WI38 (cell line): ENCODE measurements at regions not wholly inside any gene's neighbourhood (a gene's known extent, or its start where the extent isn't known, plus 50 kb on each side); places are given as distances from the start of the nearest gene placed in this dataset.

Experiments
- H3K4me3 ChIP-seq: 2 replicates; pipeline ENCODE4 v1.5.1; 2011; ENCODE audit warnings: low read depth, mild to moderate bottlenecking, control low read depth, low read length
- CTCF ChIP-seq: IDR thresholded peaks from 2 replicates; pipeline ENCODE4 v1.5.1; 2012; ENCODE audit warnings: low read depth, mild to moderate bottlenecking, control low read depth, low read length

- TF ChIP-seq CTCF: no peak
- no peak overlapping the region for H3K4me3 ChIP-seq
These were observed 324.5 kb downstream of the NUAK1 start for GRCh38 chr12:105814283-105814682.

DNA sequence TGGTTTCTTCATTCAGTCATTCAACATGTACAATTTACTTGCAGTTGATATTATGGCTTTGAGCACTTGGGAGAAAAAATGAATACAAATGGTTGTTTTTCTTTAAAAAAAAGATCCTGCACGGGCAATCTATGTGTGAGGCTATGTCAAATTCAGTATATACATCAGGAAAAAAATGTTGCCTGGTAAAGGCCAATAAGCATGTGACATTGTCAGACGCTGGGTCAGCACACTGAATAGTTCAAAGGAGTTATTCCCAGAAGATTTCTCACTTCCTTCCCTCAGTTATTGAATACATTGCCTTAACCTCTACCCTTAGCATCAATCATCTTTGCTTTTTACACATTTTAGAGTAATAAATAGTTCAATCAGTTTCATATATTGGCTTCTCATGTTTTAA, 319.2 kb downstream of the NUAK1 start:
- TF ChIP-seq CTCF: no peak
- H3K4me3 ChIP-seq: no peak overlapping the region

DNA sequence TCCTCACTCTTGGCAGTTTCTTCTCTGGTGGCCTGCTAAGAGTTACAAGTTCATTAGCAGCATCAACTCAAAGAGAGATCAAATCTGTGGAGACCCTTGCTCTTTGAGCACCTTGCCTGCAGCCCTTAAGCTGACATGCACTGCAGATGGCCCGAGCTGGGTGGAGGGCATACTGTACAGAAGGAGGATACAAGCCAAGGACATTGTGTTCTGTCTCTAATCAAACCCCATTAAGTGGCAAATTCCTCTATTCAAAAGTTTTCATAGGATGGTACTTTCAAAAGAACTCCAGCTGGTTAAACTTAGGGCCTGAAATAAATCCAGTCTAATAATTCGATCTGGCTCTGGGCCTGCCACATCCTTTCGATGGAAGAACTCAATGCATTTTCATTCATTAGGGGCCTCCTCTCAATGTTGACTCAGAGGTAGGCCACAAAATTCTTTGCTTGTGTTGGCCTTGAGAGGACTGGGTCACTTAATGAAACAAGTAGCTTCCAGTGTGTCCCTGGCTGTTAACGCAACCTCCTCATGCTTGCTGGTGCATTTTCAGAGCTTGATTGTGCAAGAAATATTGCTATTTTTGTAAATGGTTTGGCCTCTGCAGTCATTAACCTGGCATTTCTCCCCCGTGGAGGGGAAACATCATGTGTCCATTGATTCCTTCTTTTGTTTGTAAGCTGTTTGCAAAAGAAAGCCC, 318.2 kb downstream of the NUAK1 start:
- H3K4me3 ChIP-seq: no peak overlapping the region
- TF ChIP-seq CTCF: no peak

DNA sequence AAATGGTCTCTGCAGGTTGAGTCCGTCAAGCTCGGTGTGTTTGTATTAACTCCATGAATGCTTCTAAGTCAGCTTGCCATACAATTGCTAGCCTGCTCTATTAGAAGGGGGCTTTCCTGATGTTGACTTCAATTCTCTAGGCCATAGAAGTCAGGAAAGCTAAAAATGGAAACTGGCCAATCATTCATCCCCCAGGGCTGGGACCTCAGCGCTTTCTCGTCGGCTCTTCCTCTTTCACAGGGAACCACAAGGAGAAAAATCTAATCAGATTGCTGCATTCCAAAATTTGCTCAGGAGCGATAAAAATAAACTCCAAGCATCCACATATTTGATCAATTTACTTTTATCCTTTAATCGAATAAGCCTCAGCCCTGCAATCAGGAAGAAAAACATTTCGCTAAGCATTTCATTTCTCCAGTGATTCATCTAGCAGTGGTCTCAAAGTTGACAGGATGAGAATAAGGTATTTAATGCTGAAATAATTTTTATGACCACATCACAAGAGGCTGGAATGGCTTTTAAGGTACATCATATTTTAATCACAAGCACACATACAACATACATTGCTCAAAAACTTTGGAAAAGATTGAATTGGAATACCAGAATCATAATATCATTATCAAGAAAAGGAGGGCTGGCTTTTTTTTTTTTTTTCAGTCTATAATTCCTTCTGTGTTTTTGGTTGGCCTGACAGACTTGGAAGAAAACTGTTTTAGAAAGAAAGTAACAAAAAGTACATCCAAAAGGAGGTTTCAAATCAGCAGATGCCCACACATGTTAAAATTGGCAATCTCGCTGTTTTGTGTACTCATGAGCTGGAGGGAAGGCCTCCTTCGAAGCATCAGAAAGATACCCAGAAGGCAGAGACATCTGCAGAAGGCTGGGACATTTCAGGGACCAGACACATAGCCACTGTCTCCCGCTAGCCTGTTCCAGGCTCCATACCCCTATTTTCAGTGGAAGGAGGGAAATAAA, 316.3 kb downstream of the NUAK1 start:
- H3K4me3 ChIP-seq: no peak overlapping the region
- no peak for TF ChIP-seq CTCF

GRCh38 chr12:105823810-105824209, 314.9 kb downstream of the NUAK1 start:
- no peak overlapping the region for H3K4me3 ChIP-seq
- TF ChIP-seq CTCF: no peak

DNA sequence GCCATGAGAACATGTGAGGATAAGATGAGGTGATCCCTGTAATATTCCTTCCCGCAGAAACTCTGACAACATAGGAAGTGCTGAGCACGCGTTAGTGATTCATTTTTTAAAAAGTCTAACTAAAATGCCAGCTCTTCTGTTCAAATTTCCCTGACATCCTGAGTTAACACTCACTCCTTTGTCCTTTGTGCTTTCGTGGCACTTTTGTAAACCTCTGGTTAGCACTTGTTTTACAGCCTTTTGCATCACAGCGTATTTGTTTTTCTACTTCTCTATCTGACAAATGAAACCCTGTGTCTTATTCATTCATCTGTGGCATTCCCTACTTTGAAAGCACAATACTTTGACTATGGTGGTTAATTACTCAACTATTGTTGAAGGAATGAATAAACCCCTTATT, 313.6 kb downstream of the NUAK1 start:
- H3K4me3 ChIP-seq: no peak overlapping the region
- TF ChIP-seq CTCF: no peak

DNA sequence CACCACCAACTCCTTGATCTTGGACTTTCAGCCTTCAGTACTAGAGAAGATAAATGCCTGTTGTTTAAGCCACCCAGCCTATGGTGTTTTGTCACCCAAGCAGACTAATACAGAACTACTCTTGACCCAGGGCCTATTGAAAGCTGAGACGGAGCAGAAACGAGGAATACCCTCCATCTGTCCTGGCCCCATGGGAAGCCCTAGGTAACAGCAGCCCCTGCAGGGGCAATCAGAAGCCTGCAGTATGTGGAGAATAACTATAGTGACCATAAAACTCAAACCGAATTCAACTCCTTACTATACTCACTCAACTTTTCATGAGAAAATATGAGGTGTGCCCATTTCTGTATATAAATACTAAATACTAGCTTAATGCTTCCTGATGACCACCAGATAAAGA, 307.4 kb downstream of the NUAK1 start:
- TF ChIP-seq CTCF: no peak
- H3K4me3 ChIP-seq: no peak overlapping the region
